HepG2 (cell line): ENCODE measurements at regions not wholly inside any gene's neighbourhood (a gene's known extent, or its start where the extent isn't known, plus 50 kb on each side); places are given as distances from the start of the nearest gene placed in this dataset.

Source experiments
- ATAC-seq: fragments of 200-7000 bp; cut with Tn5 transposase; 3 replicates; pipeline ENCODE4 v1.9.1; 2020; ENCODE audit warnings: mild to moderate bottlenecking, moderate library complexity
- BruUV-seq: library from RNA; stranded (reverse); fragments of 400-500 nt; replicated peaks from 2 replicates; lab custom pipeline; 2021; lab: Mats Ljungman, UMichigan
- CTCF ChIA-PET: fragments of 300-600 bp; formaldehyde crosslinking; extraction: SDS; loops from one replicate; lab custom pipeline; 2021; ENCODE audit warnings: low total read pairs, inconsistent platforms, low intra/inter-chr PET ratio; lab: Yijun Ruan, JAX
- POLR2A ChIA-PET: fragments of 350-600 bp; sonication (Branson Sonifier 250); formaldehyde crosslinking; loops from one replicate; lab custom pipeline; 2020; ENCODE audit warnings: antibody characterized with exemption, inconsistent platforms; lab: Yijun Ruan, JAX
- DNase-seq: peaks from one replicate; pipeline ENCODE4 v3.0.0-alpha.2; 2015; ENCODE audit warnings: low spot score
- FAIRE-seq: peaks from 3 replicates; lab custom pipeline; 2011; peaks lifted over from hg19 to GRCh38; lab: Jason Lieb, UNC
- H2AFZ ChIP-seq: one replicate; pipeline ENCODE4 v1.6.1; 2011; ENCODE audit warnings: low read length, inconsistent platforms
- H3K27ac ChIP-seq: fragments of 300-600 bp; 3 replicates; pipeline ENCODE4 v1.8.0; 2011; ENCODE audit warnings: mixed run types, mild to moderate bottlenecking, mixed read lengths, low read length, inconsistent platforms; ENCODE audit not compliant: insufficient read depth; ENCODE audit errors: extremely low read length
- H3K27me3 ChIP-seq, 2 experiments: fragments of 200-600 bp in 1 of 2; 2 replicates in 1 of 2; 3 replicates in 1 of 2; pipeline versions ENCODE4 v1.6.0 to v1.8.0; 2011; ENCODE audit warnings: low read length in 2 of 2, mild to moderate bottlenecking in 2 of 2, moderate library complexity in 2 of 2, inconsistent platforms in 1 of 2; ENCODE audit not compliant: insufficient read depth in 2 of 2, control insufficient read depth in 1 of 2
- H3K36me3 ChIP-seq, 2 experiments: fragments of 200-600 bp in 1 of 2; replicated peaks in 1 of 2; 2 replicates in 1 of 2; 3 replicates in 1 of 2; pipeline versions ENCODE4 v1.5.1 to v1.8.0; 2011; ENCODE audit warnings: low read length in 2 of 2, inconsistent platforms in 1 of 2; ENCODE audit not compliant: insufficient read depth in 2 of 2, control insufficient read depth in 1 of 2
- H3K4me1 ChIP-seq: 2 replicates; pipeline ENCODE4 v1.5.1; 2012; ENCODE audit warnings: low read length, inconsistent platforms; ENCODE audit not compliant: insufficient read depth
- H3K4me2 ChIP-seq: 2 replicates; pipeline ENCODE4 v1.6.0; 2011; ENCODE audit warnings: low read depth, low read length, inconsistent platforms
- H3K4me3 ChIP-seq, 3 experiments: fragments of 200-600 bp in 1 of 3; sonication (generic), shearing (Covaris generic) in 1 of 3; replicated peaks in 1 of 3; 2 replicates each; pipeline ENCODE4 v1.5.1; 2011 to 2016; ENCODE audit warnings: low read length in 3 of 3, inconsistent platforms in 2 of 3, low read depth in 2 of 3, mild to moderate bottlenecking in 2 of 3, control low read depth in 1 of 3, mixed read lengths in 1 of 3; ENCODE audit not compliant: insufficient read depth in 1 of 3
- H3K79me2 ChIP-seq: one replicate; pipeline ENCODE4 v1.6.1; 2011; ENCODE audit warnings: low read length, inconsistent platforms; ENCODE audit not compliant: insufficient read depth
- H3K9ac ChIP-seq: 2 replicates; pipeline ENCODE4 v1.6.0; 2011; ENCODE audit warnings: mild to moderate bottlenecking, low read depth, low read length, inconsistent platforms; ENCODE audit not compliant: insufficient read depth
- H3K9me3 ChIP-seq: 2 replicates; pipeline ENCODE4 v1.5.1; 2012; ENCODE audit warnings: mild to moderate bottlenecking, low read length
- H4K20me1 ChIP-seq: 2 replicates; pipeline ENCODE4 v1.6.0; 2011; ENCODE audit warnings: inconsistent platforms, mild to moderate bottlenecking, low read length, moderate library complexity; ENCODE audit not compliant: insufficient read depth
- KDM5B ChIP-seq: sonication (generic); formaldehyde crosslinking; IDR thresholded peaks from 2 replicates; pipeline ENCODE4 v1.4.0; 2020; ENCODE audit warnings: missing genetic modification reagents, mild to moderate bottlenecking, borderline replicate concordance
- REXO4 ChIP-seq: sonication (generic); formaldehyde crosslinking; IDR thresholded peaks from 2 replicates; pipeline ENCODE4 v1.8.0; 2022; ENCODE audit warnings: missing genetic modification reagents, mild to moderate bottlenecking, borderline replicate concordance
- SMAD1 ChIP-seq: sonication (generic); formaldehyde crosslinking; IDR thresholded peaks from 2 replicates; pipeline ENCODE4 v1.4.0; 2020; ENCODE audit warnings: missing genetic modification reagents, low read depth, mild to moderate bottlenecking, borderline replicate concordance
- ZNF234 ChIP-seq: sonication (generic); formaldehyde crosslinking; conservative IDR thresholded peaks from 2 replicates; pipeline ENCODE4 v1.5.1; 2020; ENCODE audit warnings: mild to moderate bottlenecking, missing genetic modification reagents
- ZNF501 ChIP-seq: sonication (generic); formaldehyde crosslinking; IDR thresholded peaks from 2 replicates; pipeline ENCODE4 v1.5.1; 2020; ENCODE audit warnings: mild to moderate bottlenecking, moderate library complexity, missing genetic modification reagents
- ZNF580 ChIP-seq: IDR thresholded peaks from 2 replicates; pipeline ENCODE4 v1.6.1; 2016; ENCODE audit warnings: low read depth, borderline replicate concordance
- ZSCAN21 ChIP-seq: sonication (generic); formaldehyde crosslinking; IDR thresholded peaks from 2 replicates; pipeline ENCODE4 v1.8.0; 2022; ENCODE audit warnings: mild to moderate bottlenecking, missing genetic modification reagents, moderate library complexity, borderline replicate concordance
- WGBS: methylation state at CpG from one replicate; pipeline ENCODE4 v1.1.6; 2017; ENCODE audit warnings: low lambda C conversion rate; 5-methylcytosine and 5-hydroxymethylcytosine counted together
- in situ Hi-C: cut with HindIII; loops from 2 replicates; pipeline ENCODE4 v1.10.0; 2017; ENCODE audit warnings: low pct_unique_long_range_greater_than_20kb; ENCODE audit not compliant: extremely low pct_ligation_motif_present
- intact Hi-C: fragments of 100-400 bp; cut with micrococcal nuclease; formaldehyde crosslinking; loops from one replicate; pipeline ENCODE4 v1.10.0; 2022; ENCODE audit not compliant: unreplicated experiment

- H3K27me3 ChIP-seq, result peaks cover 0 to 1% of the 10 kb centered on the region in 2 experiments; a peak in 1 of 5 replicates
- TF ChIP-seq REXO4 (CRISPR knock-in tag) (no peak), ZNF234 (CRISPR knock-in tag) (no peak), ZNF580 (CRISPR knock-in tag) (no peak), KDM5B (CRISPR knock-in tag) (no peak), ZSCAN21 (CRISPR knock-in tag) (no peak), ZNF501 (CRISPR knock-in tag) (no peak), SMAD1 (CRISPR knock-in tag) (no peak)
- FAIRE-seq, result no peak
Measured at GRCh38 chr13:75945841-75946482, 309.8 kb downstream of the LMO7 start.

More at GRCh38 chr13:75945841-75946482, 309.8 kb downstream of the LMO7 start:
- intact Hi-C loops (no loop called here), in situ Hi-C loops (no loop called here)
- no peaks in the 10 kb centered on the region for H3K36me3 ChIP-seq
- no TSS peak for BruUV-seq
- ATAC-seq (no peak), DNase-seq (no peak)
- 0% methylated on average over 3 of the region's 3 CpGs for WGBS
- no peak overlapping the region for H3K9ac ChIP-seq
- no peak overlapping the region for H3K4me2 ChIP-seq
- H3K4me3 ChIP-seq, result no peak overlapping the region
- POLR2A ChIA-PET, result no interaction called here
- no peaks in the 10 kb centered on the region for H4K20me1 ChIP-seq
- no peaks in the 10 kb centered on the region for H3K4me1 ChIP-seq
- H3K27ac ChIP-seq, result no peak overlapping the region
- CTCF ChIA-PET, result no interaction called here
- H2AFZ ChIP-seq, result no peak overlapping the region
- H3K9me3 ChIP-seq, result no peaks in the 10 kb centered on the region
- H3K79me2 ChIP-seq, result no peaks in the 10 kb centered on the region
